GM18519 (cell line): ENCODE measurements at regions not wholly inside any gene's neighbourhood (a gene's known extent, or its start where the extent isn't known, plus 50 kb on each side); places are given as distances from the start of the nearest gene placed in this dataset.

ENCODE experiments used
- ATAC-seq: cut with Tn5 transposase; IDR thresholded peaks from one replicate; pipeline ENCODE4 v1.9.1; 2021; ENCODE audit warnings: mild to moderate bottlenecking, moderate library complexity; ENCODE audit not compliant: unreplicated experiment, low FRiP score

- no peak for ATAC-seq
These were observed 240.8 kb downstream of the NHLRC3 start for GRCh38 chr13:39279077-39279476.

- no peak for ATAC-seq
These were observed 243.4 kb downstream of the NHLRC3 start for GRCh38 chr13:39281539-39282150.

GRCh38 chr13:39282400-39282972 is 244.2 kb downstream of the NHLRC3 start:
- ATAC-seq = peak; percentile 92

- no peak for ATAC-seq
These were observed 244.8 kb downstream of the NHLRC3 start for GRCh38 chr13:39283072-39283471.

GRCh38 chr13:39284801-39285388 is 246.6 kb downstream of the NHLRC3 start:
- no peak for ATAC-seq
